HG02973 (cell line): ENCODE measurements at regions not wholly inside any gene's neighbourhood (a gene's known extent, or its start where the extent isn't known, plus 50 kb on each side); places are given as distances from the start of the nearest gene placed in this dataset.

Source experiments
- ATAC-seq: cut with Tn5 transposase; IDR thresholded peaks from one replicate; pipeline ENCODE4 v1.9.1; 2021; ENCODE audit warnings: moderate library complexity; ENCODE audit not compliant: unreplicated experiment

GRCh38 chr1:208820580-208821212 lies 576.5 kb upstream of the PLXNA2 start:
- ATAC-seq: no peak

- ATAC-seq: no peak
Observed at GRCh38 chr1:208821939-208822338, 577.8 kb upstream of the PLXNA2 start.

- ATAC-seq: no peak
Observed at GRCh38 chr1:208825300-208825699, 581.1 kb upstream of the PLXNA2 start.

GRCh38 chr1:208829595-208829994 lies 585.4 kb upstream of the PLXNA2 start:
- no peak for ATAC-seq

- ATAC-seq: no peak
Observed at GRCh38 chr1:208834381-208835096, 590.4 kb upstream of the PLXNA2 start.

- ATAC-seq: no peak
Observed at GRCh38 chr1:208835097-208835463, 590.9 kb upstream of the PLXNA2 start.

- no peak for ATAC-seq
Observed at GRCh38 chr1:208835781-208836180, 591.6 kb upstream of the PLXNA2 start.

GRCh38 chr1:208837242-208837641 lies 593.1 kb upstream of the PLXNA2 start:
- ATAC-seq: no peak

GRCh38 chr1:208841436-208841835 lies 597.3 kb upstream of the PLXNA2 start:
- ATAC-seq: no peak

GRCh38 chr1:208842451-208842850 lies 598.3 kb upstream of the PLXNA2 start:
- ATAC-seq: no peak

- ATAC-seq: no peak
Observed at GRCh38 chr1:208844158-208844557, 600.0 kb upstream of the PLXNA2 start.

GRCh38 chr1:208848854-208849253 lies 604.7 kb upstream of the PLXNA2 start:
- ATAC-seq: no peak

GRCh38 chr1:208850442-208850841 lies 606.3 kb upstream of the PLXNA2 start:
- ATAC-seq: no peak

GRCh38 chr1:208851366-208851765 lies 607.2 kb upstream of the PLXNA2 start:
- no peak for ATAC-seq

- ATAC-seq: no peak
Observed at GRCh38 chr1:208852911-208853310, 608.7 kb upstream of the PLXNA2 start.

- no peak for ATAC-seq
Observed at GRCh38 chr1:208855403-208855802, 611.2 kb upstream of the PLXNA2 start.

GRCh38 chr1:208857465-208857864 lies 613.3 kb upstream of the PLXNA2 start:
- no peak for ATAC-seq

- ATAC-seq: no peak
Observed at GRCh38 chr1:208858738-208859137, 614.6 kb upstream of the PLXNA2 start.

- no peak for ATAC-seq
Observed at GRCh38 chr1:208864366-208864965, 620.3 kb upstream of the PLXNA2 start.

GRCh38 chr1:208866386-208866955 lies 622.3 kb upstream of the PLXNA2 start:
- ATAC-seq: no peak

- ATAC-seq: no peak
Observed at GRCh38 chr1:208868554-208868953, 624.4 kb upstream of the PLXNA2 start.

GRCh38 chr1:208874915-208875314 lies 630.7 kb upstream of the PLXNA2 start:
- no peak for ATAC-seq
